Mucosa of stomach (tissue), 1 donor: ENCODE measurements at regions not wholly inside any gene's neighbourhood (a gene's known extent, or its start where the extent isn't known, plus 50 kb on each side); places are given as distances from the start of the nearest gene placed in this dataset.
"Not testable (repeated sequence)": the region's sequence is repeated elsewhere in the genome, so short reads cannot be mapped to it uniquely, and the experiment has no call there.

ENCODE experiments used
- H3K27me3 ChIP-seq: one replicate; pipeline ENCODE4 v1.7.0; 2013; ENCODE audit warnings: mild to moderate bottlenecking, low read length; ENCODE audit not compliant: control insufficient read depth, insufficient read depth
- H3K36me3 ChIP-seq: one replicate; pipeline ENCODE4 v1.7.0; 2013; ENCODE audit warnings: low read length; ENCODE audit not compliant: control insufficient read depth, insufficient read depth
- H3K4me1 ChIP-seq: one replicate; pipeline ENCODE4 v1.7.0; 2013; ENCODE audit warnings: mild to moderate bottlenecking, low read length; ENCODE audit not compliant: control insufficient read depth, insufficient read depth
- H3K4me3 ChIP-seq: one replicate; pipeline ENCODE4 v1.7.0; 2013; ENCODE audit warnings: low read length
- H3K9ac ChIP-seq: one replicate; pipeline ENCODE4 v1.7.0; 2013; ENCODE audit warnings: mild to moderate bottlenecking, low read length, moderate library complexity
- H3K9me3 ChIP-seq: one replicate; pipeline ENCODE4 v1.7.0; 2013; ENCODE audit warnings: mild to moderate bottlenecking, low read length, moderate library complexity; ENCODE audit not compliant: control insufficient read depth
- donor health status: Pancreatic carcinoma.

- not testable (repeated sequence) for H3K4me1 ChIP-seq, H3K4me3 ChIP-seq, H3K9me3 ChIP-seq, H3K9ac ChIP-seq, H3K36me3 ChIP-seq, H3K27me3 ChIP-seq
Measured at GRCh38 chr5:87576306-87576705, 163.6 kb upstream of the CCNH start.

GRCh38 chr5:87574106-87574505 lies 161.4 kb upstream of the CCNH start:
- Histone ChIP-seq H3K4me1 (no peaks in the 10 kb centered on the region), H3K9ac (no peak overlapping the region), H3K27me3 (no peaks in the 10 kb centered on the region), H3K4me3 (no peak overlapping the region), H3K9me3 (no peaks in the 10 kb centered on the region), H3K36me3 (no peaks in the 10 kb centered on the region)

GRCh38 chr5:87572611-87573010 lies 159.9 kb upstream of the CCNH start:
- no peaks in the 10 kb centered on the region for H3K9me3 ChIP-seq
- H3K9ac ChIP-seq: no peak overlapping the region
- no peaks in the 10 kb centered on the region for H3K4me1 ChIP-seq
- H3K36me3 ChIP-seq: no peaks in the 10 kb centered on the region
- H3K27me3 ChIP-seq: no peaks in the 10 kb centered on the region
- H3K4me3 ChIP-seq: no peak overlapping the region

GRCh38 chr5:87572090-87572489 lies 159.4 kb upstream of the CCNH start:
- Histone ChIP-seq H3K27me3 (no peaks in the 10 kb centered on the region), H3K36me3 (no peaks in the 10 kb centered on the region), H3K9me3 (no peaks in the 10 kb centered on the region), H3K4me1 (no peaks in the 10 kb centered on the region), H3K4me3 (no peak overlapping the region), H3K9ac (no peak overlapping the region)

DNA sequence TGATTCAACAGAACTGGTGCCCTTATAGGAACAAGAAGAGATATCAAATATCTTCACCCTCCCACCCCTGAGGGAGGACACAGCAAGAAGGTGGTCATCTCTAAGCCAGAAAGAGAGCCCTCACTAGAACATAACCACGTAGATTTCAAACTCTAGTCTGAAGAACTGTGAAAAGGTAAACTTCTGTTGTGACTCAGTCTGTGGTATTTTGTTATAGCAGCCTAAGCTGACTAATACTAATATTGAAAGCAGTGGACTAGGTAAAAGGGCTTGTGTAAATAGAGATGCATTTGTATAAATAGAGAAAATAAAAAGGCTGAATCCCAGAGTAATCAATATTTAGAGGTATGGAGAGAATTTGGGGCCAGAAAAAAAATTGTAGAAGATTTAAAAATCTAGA lies 157.6 kb upstream of the CCNH start:
- Histone ChIP-seq H3K4me1 (no peaks in the 10 kb centered on the region), H3K27me3 (no peaks in the 10 kb centered on the region), H3K4me3 (no peak overlapping the region), H3K9me3 (no peaks in the 10 kb centered on the region), H3K9ac (no peak overlapping the region), H3K36me3 (no peaks in the 10 kb centered on the region)

DNA sequence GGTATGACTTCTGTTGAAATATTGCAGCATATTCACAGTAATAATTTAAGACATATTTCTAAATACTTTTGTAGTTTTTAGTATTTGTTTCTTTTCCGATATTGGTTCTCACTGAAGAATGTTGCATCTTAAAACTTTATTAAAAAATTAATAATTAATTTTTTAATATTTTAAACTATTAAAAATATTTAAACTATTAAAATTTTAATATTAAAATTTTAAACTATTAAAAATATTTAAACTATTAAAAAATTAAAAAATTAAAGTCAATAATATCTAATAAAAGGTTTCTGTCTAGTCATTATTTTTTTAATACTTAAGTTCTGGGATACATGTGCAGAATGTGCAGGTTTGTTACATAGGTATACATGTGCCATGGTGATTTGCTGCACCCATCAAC lies 149.3 kb upstream of the CCNH start:
- H3K9me3 ChIP-seq: no peaks in the 10 kb centered on the region
- H3K36me3 ChIP-seq: no peaks in the 10 kb centered on the region
- H3K27me3 ChIP-seq: no peaks in the 10 kb centered on the region
- no peaks in the 10 kb centered on the region for H3K4me1 ChIP-seq
- H3K9ac ChIP-seq: no peak overlapping the region
- no peak overlapping the region for H3K4me3 ChIP-seq

GRCh38 chr5:87560528-87560927 lies 147.8 kb upstream of the CCNH start:
- Histone ChIP-seq H3K4me1 (no peaks in the 10 kb centered on the region), H3K9me3 (no peaks in the 10 kb centered on the region), H3K36me3 (no peaks in the 10 kb centered on the region), H3K27me3 (no peaks in the 10 kb centered on the region), H3K4me3 (no peak overlapping the region), H3K9ac (no peak overlapping the region)

GRCh38 chr5:87551911-87552310 lies 139.2 kb upstream of the CCNH start:
- Histone ChIP-seq H3K36me3 (no peaks in the 10 kb centered on the region), H3K4me1 (no peaks in the 10 kb centered on the region), H3K9ac (no peak overlapping the region), H3K9me3 (no peaks in the 10 kb centered on the region), H3K27me3 (no peaks in the 10 kb centered on the region), H3K4me3 (no peak overlapping the region)

GRCh38 chr5:87541676-87542075 lies 128.9 kb upstream of the CCNH start:
- no peaks in the 10 kb centered on the region for H3K27me3 ChIP-seq
- no peaks in the 10 kb centered on the region for H3K9me3 ChIP-seq
- no peak overlapping the region for H3K9ac ChIP-seq
- H3K4me1 ChIP-seq: no peaks in the 10 kb centered on the region
- H3K4me3 ChIP-seq: no peak overlapping the region
- no peaks in the 10 kb centered on the region for H3K36me3 ChIP-seq

DNA sequence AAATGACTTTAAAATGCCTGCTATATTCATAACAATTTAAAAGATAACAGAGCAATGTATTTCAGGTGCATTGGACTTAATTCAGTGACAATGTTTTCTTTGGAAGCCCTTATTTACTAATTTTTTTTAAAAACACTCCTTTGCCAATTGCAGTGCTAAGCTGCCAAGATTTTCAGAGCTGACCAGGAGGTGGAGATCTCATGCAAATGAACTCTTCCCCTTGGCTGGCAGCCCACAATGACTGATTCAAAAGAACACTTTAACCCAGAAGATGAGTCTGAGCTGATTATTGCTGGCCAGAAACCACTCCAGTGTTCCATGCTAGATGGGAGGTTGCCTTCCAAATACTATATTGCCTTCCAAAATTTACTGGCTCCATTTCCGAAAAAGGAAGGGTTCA lies 128.3 kb upstream of the CCNH start:
- no peaks in the 10 kb centered on the region for H3K27me3 ChIP-seq
- H3K4me1 ChIP-seq: no peaks in the 10 kb centered on the region
- H3K36me3 ChIP-seq: no peaks in the 10 kb centered on the region
- no peak overlapping the region for H3K4me3 ChIP-seq
- no peak overlapping the region for H3K9ac ChIP-seq
- no peaks in the 10 kb centered on the region for H3K9me3 ChIP-seq

DNA sequence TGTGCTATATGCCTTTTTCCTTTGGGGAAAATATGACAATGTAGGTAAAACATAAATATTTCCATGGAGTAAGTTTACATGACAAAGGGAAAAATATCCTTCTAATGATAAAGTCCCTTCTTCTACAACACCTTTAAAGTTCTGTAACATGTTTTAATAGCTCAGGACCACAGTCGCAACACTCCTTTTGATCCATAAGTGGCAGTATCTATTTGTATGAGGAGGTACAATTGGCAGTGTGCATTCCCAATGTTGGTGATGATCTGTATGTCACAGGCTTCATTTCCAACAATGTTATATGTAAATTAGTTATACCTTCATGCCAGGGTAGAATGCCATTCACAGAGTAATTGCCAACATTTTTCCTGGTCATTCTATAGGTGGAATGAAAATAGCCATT lies 127.1 kb upstream of the CCNH start:
- no peaks in the 10 kb centered on the region for H3K9me3 ChIP-seq
- H3K9ac ChIP-seq: no peak overlapping the region
- no peaks in the 10 kb centered on the region for H3K36me3 ChIP-seq
- no peaks in the 10 kb centered on the region for H3K4me1 ChIP-seq
- no peak overlapping the region for H3K4me3 ChIP-seq
- no peaks in the 10 kb centered on the region for H3K27me3 ChIP-seq

- H3K4me3 ChIP-seq: no peak overlapping the region
- H3K9ac ChIP-seq: no peak overlapping the region
- H3K36me3 ChIP-seq: no peaks in the 10 kb centered on the region
- H3K27me3 ChIP-seq: no peaks in the 10 kb centered on the region
- no peaks in the 10 kb centered on the region for H3K9me3 ChIP-seq
- no peaks in the 10 kb centered on the region for H3K4me1 ChIP-seq
Measured at GRCh38 chr5:87536365-87536764, 123.6 kb upstream of the CCNH start.

- Histone ChIP-seq H3K9ac (no peak overlapping the region), H3K27me3 (no peaks in the 10 kb centered on the region), H3K4me1 (no peaks in the 10 kb centered on the region), H3K36me3 (no peaks in the 10 kb centered on the region), H3K4me3 (no peak overlapping the region), H3K9me3 (no peaks in the 10 kb centered on the region)
Measured at GRCh38 chr5:87535706-87536105, 123.0 kb upstream of the CCNH start.
